K562 (cell line): ENCODE measurements at regions not wholly inside any gene's neighbourhood (a gene's known extent, or its start where the extent isn't known, plus 50 kb on each side); places are given as distances from the start of the nearest gene placed in this dataset.
"Not testable (repeated sequence)": the region's sequence is repeated elsewhere in the genome, so short reads cannot be mapped to it uniquely, and the experiment has no call there.

Experiments used
- ATAC-seq: fragments of 200-7000 bp; cut with Tn5 transposase; 3 replicates; pipeline ENCODE4 v1.9.1; 2020; ENCODE audit warnings: moderate library complexity
- BruUV-seq: library from RNA; stranded (reverse); fragments of 400-500 nt; replicated peaks from 2 replicates; lab custom pipeline; 2021; lab: Mats Ljungman, UMichigan
- CTCF ChIA-PET: fragments of 300-600 bp; formaldehyde crosslinking; extraction: SDS; loops from one replicate; lab custom pipeline; 2021; ENCODE audit warnings: low intra/inter-chr PET ratio; lab: Yijun Ruan, JAX
- POLR2A ChIA-PET: fragments of 300-600, 350-650 bp; sonication (Branson Sonifier 250); formaldehyde crosslinking; extraction: SDS; loops from one replicate; lab custom pipeline; 2021; ENCODE audit warnings: antibody characterized with exemption, inconsistent platforms; lab: Yijun Ruan, JAX
- DNase-seq, 4 experiments: peaks; one replicate each; pipeline versions ENCODE4 v3.0.0 to v3.0.0-alpha.2; 2011 to 2018; ENCODE audit warnings: low spot score in 3 of 4, mixed read lengths in 3 of 4; ENCODE audit errors: extremely low read depth in 1 of 4
- FAIRE-seq: peaks from 2 replicates; lab custom pipeline; 2011; peaks lifted over from hg19 to GRCh38; lab: Jason Lieb, UNC
- H2AFZ ChIP-seq: 2 replicates; pipeline ENCODE4 v1.6.0; 2011; ENCODE audit warnings: low read depth, low read length, control low read depth, inconsistent platforms
- H3K27ac ChIP-seq: fragments of 200-600 bp; 3 replicates; pipeline ENCODE4 v1.8.0; 2011; ENCODE audit warnings: low read depth, mild to moderate bottlenecking, control low read depth, inconsistent platforms, low read length, moderate library complexity, mixed read lengths; ENCODE audit errors: extremely low read depth
- H3K27me3 ChIP-seq, 2 experiments: fragments of 300-600 bp in 1 of 2; 2 replicates in 1 of 2; 3 replicates in 1 of 2; pipeline versions ENCODE4 v1.6.0 to v1.8.0; 2011; ENCODE audit warnings: inconsistent platforms in 2 of 2, low read length in 2 of 2, mild to moderate bottlenecking in 1 of 2, mixed read lengths in 1 of 2, moderate library complexity in 1 of 2; ENCODE audit not compliant: control insufficient read depth in 2 of 2, insufficient read depth in 2 of 2
- H3K36me3 ChIP-seq: fragments of 300-600 bp; 3 replicates; pipeline ENCODE4 v1.8.0; 2011; ENCODE audit warnings: mild to moderate bottlenecking, low read length, inconsistent platforms; ENCODE audit not compliant: control insufficient read depth, insufficient read depth
- H3K4me1 ChIP-seq, 2 experiments: fragments of 200-600 bp in 1 of 2; replicated peaks in 1 of 2; 2 replicates in 1 of 2; 3 replicates in 1 of 2; pipeline versions ENCODE4 v1.5.1 to v1.8.0; 2011; ENCODE audit warnings: inconsistent platforms in 2 of 2, low read length in 2 of 2, mild to moderate bottlenecking in 1 of 2, mixed read lengths in 1 of 2, moderate library complexity in 1 of 2; ENCODE audit not compliant: control insufficient read depth in 2 of 2, insufficient read depth in 2 of 2
- H3K4me2 ChIP-seq: 2 replicates; pipeline ENCODE4 v1.6.1; 2011; ENCODE audit warnings: low read length, control low read depth, inconsistent platforms, mixed read lengths; ENCODE audit not compliant: insufficient read depth
- H3K4me3 ChIP-seq: fragments of 200-600 bp; sonication (generic), shearing (Covaris generic); 2 replicates; pipeline ENCODE4 v1.5.1; 2016; ENCODE audit warnings: control low read depth, inconsistent platforms
- H3K79me2 ChIP-seq: fragments of 200-600 bp; 3 replicates; pipeline ENCODE4 v1.8.0; 2011; ENCODE audit warnings: low read length, inconsistent platforms; ENCODE audit not compliant: control insufficient read depth, insufficient read depth
- H3K9ac ChIP-seq, 2 experiments: 2 replicates each; pipeline versions ENCODE4 v1.6.0 to v1.6.1; 2011; ENCODE audit warnings: low read depth in 2 of 2, low read length in 2 of 2, control low read depth in 1 of 2, inconsistent platforms in 1 of 2, mild to moderate bottlenecking in 1 of 2, mixed read lengths in 1 of 2; ENCODE audit not compliant: insufficient read depth in 1 of 2
- H3K9me1 ChIP-seq: one replicate; pipeline ENCODE4 v1.6.0; 2011; ENCODE audit warnings: inconsistent platforms, mild to moderate bottlenecking, low read length, moderate library complexity; ENCODE audit not compliant: control insufficient read depth, insufficient read depth
- H3K9me3 ChIP-seq: replicated peaks from 2 replicates; pipeline ENCODE4 v1.5.1; 2011; ENCODE audit warnings: low read depth, low read length, inconsistent platforms; ENCODE audit not compliant: control insufficient read depth, insufficient read depth
- H4K20me1 ChIP-seq: replicated peaks from 2 replicates; pipeline ENCODE4 v1.6.1; 2011; ENCODE audit warnings: low read length, inconsistent platforms, mixed read lengths; ENCODE audit not compliant: control insufficient read depth, insufficient read depth
- JUND ChIP-seq, 2 experiments: IDR thresholded peaks; 2 replicates in 1 of 2; 3 replicates in 1 of 2; pipeline ENCODE4 v1.6.1; 2011; ENCODE audit warnings: borderline replicate concordance in 2 of 2, low read depth in 2 of 2, low read length in 2 of 2, improper control_type of control experiment in 1 of 2, missing biosample characterization in 1 of 2, missing genetic modification characterization in 1 of 2, missing genetic modification reagents in 1 of 2
- MBD1 ChIP-seq: fragments of 250-450 bp; sonication (Bioruptor Pico); IDR thresholded peaks from 2 replicates; pipeline ENCODE4 v1.8.0; 2022; ENCODE audit warnings: inconsistent platforms
- NCOA2 ChIP-seq, 2 experiments: fragments of 450-650 bp; IDR thresholded peaks; 2 replicates each; pipeline ENCODE4 v1.6.1; 2018; ENCODE audit warnings: mild to moderate bottlenecking in 2 of 2, moderate library complexity in 1 of 2; ENCODE audit not compliant: partially characterized antibody in 2 of 2
- ZBTB49 ChIP-seq: sonication (generic); formaldehyde crosslinking; IDR thresholded peaks from 2 replicates; pipeline ENCODE4 v1.8.0; 2022; ENCODE audit warnings: missing genetic modification reagents, mild to moderate bottlenecking, borderline replicate concordance
- ZNF584 ChIP-seq: fragments of 200-800 bp; sonication (Bioruptor generic); IDR thresholded peaks from 2 replicates; pipeline ENCODE4 v1.6.1; 2016; ENCODE audit warnings: low read depth, mild to moderate bottlenecking, missing genetic modification characterization, missing compliant biosample characterization
- WGBS: fragments of 100-300 bp; shearing (Covaris generic); methylation state at CpG from one replicate; pipeline ENCODE4 v1.1.6; 2016; ENCODE audit warnings: low coverage, mixed read lengths; ENCODE audit not compliant: insufficient coverage; ENCODE audit errors: missing lambda C conversion rate; 5-methylcytosine and 5-hydroxymethylcytosine counted together
- in situ Hi-C: fragments of 300-500 bp; cut with MboI; formaldehyde crosslinking; loops from 4 replicates; pipeline ENCODE4 v1.15.0; 2018; ENCODE audit warnings: inconsistent platforms, mixed read lengths
- intact Hi-C: fragments of 100-400 bp; cut with micrococcal nuclease; formaldehyde crosslinking; loops from 2 replicates; pipeline ENCODE4 v1.14.2; 2022

- no peaks in the 10 kb centered on the region for H3K4me1 ChIP-seq
- no peaks in the 10 kb centered on the region for H4K20me1 ChIP-seq
- no peak overlapping the region for H3K27ac ChIP-seq
- no peaks in the 10 kb centered on the region; the same call in 1 of the 2 replicates for H3K9me3 ChIP-seq
- ATAC-seq, result no peak
- FAIRE-seq, result no peak
- H3K4me2 ChIP-seq, result no peak overlapping the region
- no peaks in the 10 kb centered on the region for H3K79me2 ChIP-seq
- intact Hi-C loops (no loop called here), in situ Hi-C loops (no loop called here)
- no peak overlapping the region for H3K4me3 ChIP-seq
- 7% methylated on average over 1 of the region's 1 CpG for WGBS
- no peaks in the 10 kb centered on the region for H3K36me3 ChIP-seq
- TF ChIP-seq MBD1 (no peak), JUND (IDR thresholded peaks at IDR 0.05; ENCODE audit: borderline replicate concordance, low read depth, low read length) (no peak), JUND (tag; IDR thresholded peaks at IDR 0.05; ENCODE audit: borderline replicate concordance, low read depth, low read length) (no peak), ZNF584 (CRISPR knock-in tag) (no peak), ZBTB49 (CRISPR knock-in tag) (no peak), NCOA2 (IDR thresholded peaks at IDR 0.05; ENCODE audit: partially characterized antibody in 2 of 2) (no peak)
- no peak overlapping the region for H3K9ac ChIP-seq
- H2AFZ ChIP-seq, result no peak overlapping the region
- POLR2A ChIA-PET, result no interaction called here
- no peak for DNase-seq
- H3K27me3 ChIP-seq, result no peaks in the 10 kb centered on the region
- CTCF ChIA-PET, result no interaction called here
- H3K9me1 ChIP-seq, result no peaks in the 10 kb centered on the region
- BruUV-seq, result no TSS peak
Observed at GRCh38 chr4:164139291-164139690, 614.6 kb upstream of the SMIM31 start.

- H3K9me3 ChIP-seq, H3K4me2 ChIP-seq, H3K27me3 ChIP-seq, in situ Hi-C loops, H3K4me3 ChIP-seq, DNase-seq, H3K9ac ChIP-seq, FAIRE-seq, H3K27ac ChIP-seq, H2AFZ ChIP-seq, H3K79me2 ChIP-seq, H3K9me1 ChIP-seq, intact Hi-C loops, ATAC-seq, CTCF ChIA-PET, H4K20me1 ChIP-seq, BruUV-seq, H3K4me1 ChIP-seq, H3K36me3 ChIP-seq: not testable (repeated sequence)
- under 1% methylated on average over 16 of the region's 20 CpGs for WGBS
- POLR2A ChIA-PET, result interaction anchor here (0.6 kb wide), 1 partner anchor 54 kb away, joined by 3 read pairs; no protein-coding TSS in a partner anchor
Observed at GRCh38 chr4:164141755-164142375, 612.1 kb upstream of the SMIM31 start.
